GM12878 (cell line): ENCODE measurements at regions not wholly inside any gene's neighbourhood (a gene's known extent, or its start where the extent isn't known, plus 50 kb on each side); places are given as distances from the start of the nearest gene placed in this dataset.

Experiments used
- ATAC-seq: fragments of 200-7000 bp; cut with Tn5 transposase; 3 replicates; pipeline ENCODE4 v1.9.1; 2020; ENCODE audit warnings: mild to moderate bottlenecking, moderate library complexity
- BruUV-seq: library from RNA; stranded (reverse); fragments of 400-500 nt; replicated peaks from 2 replicates; lab custom pipeline; 2021; lab: Mats Ljungman, UMichigan
- CTCF ChIA-PET: fragments of 300-600 bp; sonication (Branson Sonifier 250); formaldehyde crosslinking; extraction: SDS; loops from one replicate; lab custom pipeline; 2021; ENCODE audit warnings: inconsistent platforms; lab: Yijun Ruan, JAX
- POLR2A ChIA-PET: fragments of 350-600 bp; formaldehyde crosslinking; extraction: SDS; loops from one replicate; lab custom pipeline; 2021; ENCODE audit warnings: inconsistent platforms; lab: Charles Lee
- RAD21 ChIA-PET: fragments of 300-600 bp; sonication (Branson Sonifier 250); formaldehyde crosslinking; loops from one replicate; lab custom pipeline; 2023; ENCODE audit warnings: antibody characterized with exemption; ENCODE audit not compliant: unreplicated experiment; lab: Charles Lee
- SMC1A ChIA-PET: fragments of 300-600 bp; sonication (Branson Sonifier 250); formaldehyde crosslinking; loops from one replicate; lab custom pipeline; 2023; ENCODE audit not compliant: unreplicated experiment, uncharacterized antibody; lab: Charles Lee
- DNase-seq: peaks from one replicate; pipeline ENCODE4 v3.0.0-alpha.2; 2011; ENCODE audit warnings: low read depth, low spot score
- FAIRE-seq: peaks from 3 replicates; lab custom pipeline; 2011; peaks lifted over from hg19 to GRCh38; lab: Jason Lieb, UNC
- H2AFZ ChIP-seq: 2 replicates; pipeline ENCODE4 v1.6.0; 2011; ENCODE audit warnings: low read depth, low read length, control low read depth; ENCODE audit not compliant: control insufficient read depth
- H3K27ac ChIP-seq: 2 replicates; pipeline ENCODE4 v1.5.1; 2011; ENCODE audit warnings: control low read depth; ENCODE audit not compliant: control insufficient read depth, insufficient read depth
- H3K27me3 ChIP-seq, 2 experiments: replicated peaks in 1 of 2; 2 replicates each; pipeline versions ENCODE4 v1.6.0 to v1.6.1; 2011; ENCODE audit warnings: low read length in 1 of 2; ENCODE audit not compliant: control insufficient read depth in 2 of 2, insufficient read depth in 2 of 2
- H3K36me3 ChIP-seq, 2 experiments: 2 replicates each; pipeline ENCODE4 v1.5.1; 2011; ENCODE audit warnings: low read length in 1 of 2; ENCODE audit not compliant: control insufficient read depth in 2 of 2, insufficient read depth in 2 of 2
- H3K4me1 ChIP-seq: 2 replicates; pipeline ENCODE4 v1.6.1; 2011; ENCODE audit warnings: mild to moderate bottlenecking, low read length, moderate library complexity, mixed read lengths; ENCODE audit not compliant: control insufficient read depth, insufficient read depth
- H3K4me2 ChIP-seq: 2 replicates; pipeline ENCODE4 v1.6.0; 2011; ENCODE audit warnings: control low read depth; ENCODE audit not compliant: control insufficient read depth, insufficient read depth
- H3K4me3 ChIP-seq: fragments of 200-600 bp; sonication (generic); 2 replicates; pipeline ENCODE4 v1.5.1; 2016
- H3K79me2 ChIP-seq: 2 replicates; pipeline ENCODE4 v1.6.0; 2011; ENCODE audit warnings: low read length; ENCODE audit not compliant: control insufficient read depth, insufficient read depth
- H3K9ac ChIP-seq: 2 replicates; pipeline ENCODE4 v1.8.0; 2011; ENCODE audit warnings: low read length, control low read depth, mixed read lengths; ENCODE audit not compliant: control insufficient read depth, insufficient read depth
- H3K9me3 ChIP-seq: replicated peaks from 3 replicates; pipeline ENCODE4 v1.5.1; 2011; ENCODE audit warnings: mild to moderate bottlenecking, low read length; ENCODE audit not compliant: control insufficient read depth, insufficient read depth
- H4K20me1 ChIP-seq: 2 replicates; pipeline ENCODE4 v1.6.0; 2011; ENCODE audit not compliant: control insufficient read depth, insufficient read depth
- CEBPB ChIP-seq, 2 experiments: fragments of 150-350 bp in 1 of 2; IDR thresholded peaks; 2 replicates each; pipeline ENCODE4 v1.6.1; 2012 to 2014; ENCODE audit warnings: low read depth in 2 of 2, low read length in 2 of 2, borderline replicate concordance in 1 of 2, inconsistent platforms in 1 of 2
- HCFC1 ChIP-seq: fragments of 150-350 bp; IDR thresholded peaks from 2 replicates; pipeline ENCODE4 v1.6.1; 2014; ENCODE audit warnings: low read length
- IRF4 ChIP-seq: IDR thresholded peaks from 2 replicates; pipeline ENCODE4 v1.6.1; 2011; ENCODE audit warnings: low read depth, low read length
- JUND ChIP-seq: IDR thresholded peaks from 2 replicates; pipeline ENCODE4 v1.6.1; 2012; ENCODE audit warnings: low read depth, mild to moderate bottlenecking, low read length, improper control_type of control experiment, moderate library complexity
- KLF5 ChIP-seq: fragments of 450-650 bp; IDR thresholded peaks from 2 replicates; pipeline ENCODE4 v1.6.1; 2014; ENCODE audit warnings: mild to moderate bottlenecking; ENCODE audit not compliant: partially characterized antibody
- MXI1 ChIP-seq: fragments of 150-350 bp; IDR thresholded peaks from 2 replicates; pipeline ENCODE4 v1.6.1; 2011; ENCODE audit warnings: low read depth, mild to moderate bottlenecking, inconsistent platforms, low read length, improper control_type of control experiment
- in situ Hi-C: fragments of 300-500 bp; cut with MboI; formaldehyde crosslinking; loops from 9 replicates; pipeline ENCODE4 v1.14.3; 2018; ENCODE audit warnings: mixed read lengths
- intact Hi-C: fragments of 100-400 bp; cut with micrococcal nuclease; formaldehyde crosslinking; loops from one replicate; pipeline ENCODE4 v1.14.2; 2022; ENCODE audit not compliant: unreplicated experiment
- TF ChIP-seq, protein P1 (sequence below): fragments of 450-650 bp; IDR thresholded peaks from 2 replicates; pipeline ENCODE4 v1.6.1; 2014; ENCODE audit warnings: mild to moderate bottlenecking
- TF ChIP-seq, protein P2 (sequence below): IDR thresholded peaks from 2 replicates; pipeline ENCODE4 v1.6.1; 2011; ENCODE audit warnings: low read depth, mild to moderate bottlenecking, low read length, moderate library complexity, borderline replicate concordance; ENCODE audit errors: extremely low read depth
- TF ChIP-seq, protein P3 (sequence below): fragments of 450-650 bp; conservative IDR thresholded peaks from 2 replicates; pipeline ENCODE4 v1.6.1; 2017; ENCODE audit warnings: mild to moderate bottlenecking, moderate library complexity

DNA sequence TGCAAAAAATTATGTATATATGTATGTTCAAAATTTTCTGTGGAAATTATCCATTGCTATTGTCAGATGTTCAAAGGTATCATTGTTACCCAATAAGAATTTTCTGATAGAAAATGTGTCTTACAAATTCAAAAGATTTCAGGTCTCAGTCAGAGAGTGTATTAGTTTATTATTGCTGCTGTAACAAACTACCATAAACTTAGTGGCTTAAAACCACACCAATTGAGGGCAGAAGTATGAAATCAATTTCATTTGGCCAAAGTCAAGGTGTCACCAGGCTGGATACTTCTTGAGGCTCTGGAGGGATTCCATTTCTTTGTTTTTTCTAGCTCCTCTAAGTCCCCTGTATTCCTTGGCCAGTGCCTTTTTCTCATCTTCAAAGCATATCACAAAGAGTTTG is 914.4 kb upstream of the ROBO1 start:
- in situ Hi-C loops: no loop called here
- ChIA-PET POLR2A (no interaction called here), RAD21 (no interaction called here), CTCF (no interaction called here), SMC1A (no interaction called here)
- no peak overlapping the region for H3K9ac ChIP-seq
- no peaks in the 10 kb centered on the region for H3K9me3 ChIP-seq
- DNase-seq: no peak
- H3K4me1 ChIP-seq: no peaks in the 10 kb centered on the region
- no peak overlapping the region for H3K27ac ChIP-seq
- intact Hi-C loops: loop anchor here (10.0 kb wide), 1 partner anchor 1167 kb away; no protein-coding TSS in a partner anchor
- TF ChIP-seq, protein P1, sequence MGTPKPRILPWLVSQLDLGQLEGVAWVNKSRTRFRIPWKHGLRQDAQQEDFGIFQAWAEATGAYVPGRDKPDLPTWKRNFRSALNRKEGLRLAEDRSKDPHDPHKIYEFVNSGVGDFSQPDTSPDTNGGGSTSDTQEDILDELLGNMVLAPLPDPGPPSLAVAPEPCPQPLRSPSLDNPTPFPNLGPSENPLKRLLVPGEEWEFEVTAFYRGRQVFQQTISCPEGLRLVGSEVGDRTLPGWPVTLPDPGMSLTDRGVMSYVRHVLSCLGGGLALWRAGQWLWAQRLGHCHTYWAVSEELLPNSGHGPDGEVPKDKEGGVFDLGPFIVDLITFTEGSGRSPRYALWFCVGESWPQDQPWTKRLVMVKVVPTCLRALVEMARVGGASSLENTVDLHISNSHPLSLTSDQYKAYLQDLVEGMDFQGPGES: no peak
- no peak for TF ChIP-seq MXI1
- TF ChIP-seq CEBPB (IDR thresholded peaks at IDR 0.05; ENCODE audit: borderline replicate concordance in 1 of 2, low read depth in 2 of 2, low read length in 2 of 2): no peak
- no peak for TF ChIP-seq JUND
- TF ChIP-seq KLF5: no peak
- TF ChIP-seq, protein P2, sequence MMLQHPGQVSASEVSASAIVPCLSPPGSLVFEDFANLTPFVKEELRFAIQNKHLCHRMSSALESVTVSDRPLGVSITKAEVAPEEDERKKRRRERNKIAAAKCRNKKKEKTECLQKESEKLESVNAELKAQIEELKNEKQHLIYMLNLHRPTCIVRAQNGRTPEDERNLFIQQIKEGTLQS: no peak
- TF ChIP-seq, protein P3, sequence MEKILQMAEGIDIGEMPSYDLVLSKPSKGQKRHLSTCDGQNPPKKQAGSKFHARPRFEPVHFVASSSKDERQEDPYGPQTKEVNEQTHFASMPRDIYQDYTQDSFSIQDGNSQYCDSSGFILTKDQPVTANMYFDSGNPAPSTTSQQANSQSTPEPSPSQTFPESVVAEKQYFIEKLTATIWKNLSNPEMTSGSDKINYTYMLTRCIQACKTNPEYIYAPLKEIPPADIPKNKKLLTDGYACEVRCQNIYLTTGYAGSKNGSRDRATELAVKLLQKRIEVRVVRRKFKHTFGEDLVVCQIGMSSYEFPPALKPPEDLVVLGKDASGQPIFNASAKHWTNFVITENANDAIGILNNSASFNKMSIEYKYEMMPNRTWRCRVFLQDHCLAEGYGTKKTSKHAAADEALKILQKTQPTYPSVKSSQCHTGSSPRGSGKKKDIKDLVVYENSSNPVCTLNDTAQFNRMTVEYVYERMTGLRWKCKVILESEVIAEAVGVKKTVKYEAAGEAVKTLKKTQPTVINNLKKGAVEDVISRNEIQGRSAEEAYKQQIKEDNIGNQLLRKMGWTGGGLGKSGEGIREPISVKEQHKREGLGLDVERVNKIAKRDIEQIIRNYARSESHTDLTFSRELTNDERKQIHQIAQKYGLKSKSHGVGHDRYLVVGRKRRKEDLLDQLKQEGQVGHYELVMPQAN: no peak
- TF ChIP-seq HCFC1: no peak
- no peak for TF ChIP-seq IRF4
- ATAC-seq: no peak
- H3K79me2 ChIP-seq: no peaks in the 10 kb centered on the region
- no peak overlapping the region for H3K4me3 ChIP-seq
- FAIRE-seq: no peak
- no peaks in the 10 kb centered on the region for H4K20me1 ChIP-seq
- no TSS peak for BruUV-seq
- no peaks in the 10 kb centered on the region for H3K36me3 ChIP-seq
- no peaks in the 10 kb centered on the region for H3K27me3 ChIP-seq
- no peak overlapping the region for H3K4me2 ChIP-seq
- H2AFZ ChIP-seq: no peak overlapping the region
